ENCODE measurements at regions not wholly inside any gene's neighbourhood (a gene's known extent, or its start where the extent isn't known, plus 50 kb on each side); places are given as distances from the start of the nearest gene placed in this dataset.

DNA sequence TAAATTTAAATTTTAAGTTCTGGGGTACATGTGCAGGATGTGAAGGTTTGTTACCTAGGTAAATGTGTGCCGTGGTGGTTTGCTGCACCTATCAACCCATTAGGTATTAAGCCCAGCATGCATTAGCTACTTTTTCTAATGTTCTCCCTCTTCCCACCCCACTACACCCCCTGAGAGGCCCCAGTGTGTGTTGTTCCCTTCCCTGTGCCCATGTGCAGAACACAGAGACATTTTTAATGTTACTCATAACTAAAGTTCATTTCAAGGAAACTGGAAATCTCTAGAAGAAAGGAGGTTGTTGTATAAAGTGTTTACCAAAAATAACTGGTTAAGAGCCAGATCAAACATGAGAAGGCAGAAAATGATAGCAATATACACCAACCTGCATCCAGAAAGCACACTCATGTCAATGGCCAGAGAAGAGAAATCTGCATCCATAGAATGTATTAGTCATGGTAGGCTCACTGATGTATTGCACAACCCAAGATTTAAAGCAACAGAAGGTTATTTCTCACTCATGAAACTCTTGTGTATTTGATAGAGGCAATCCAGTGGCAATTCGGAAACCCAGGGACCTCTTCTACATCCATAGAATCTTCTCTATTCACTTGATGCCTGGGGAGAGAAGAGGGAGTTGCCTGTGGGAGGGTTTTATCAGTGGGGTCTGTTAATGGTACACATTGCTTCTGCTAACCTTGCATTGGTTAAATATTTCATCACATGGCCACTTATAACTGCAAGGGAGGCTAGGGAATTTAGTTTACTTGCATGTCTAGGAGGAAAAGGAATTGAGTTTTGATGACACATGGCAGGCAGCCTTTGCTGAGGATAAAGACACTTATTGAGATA is 321.9 kb upstream of the RASGRP1 start:
- no peaks in the 10 kb centered on the region for H3K27me3 ChIP-seq (ENCODE audit: control insufficient read depth in 2 of 2, insufficient read depth in 2 of 2, low read length in 2 of 2)
- H3K4me3 ChIP-seq (replicated peaks in 1 of 3; ENCODE audit: insufficient read depth in 1 of 3, low read depth in 1 of 3, low read length in 3 of 3): no peak overlapping the region
- H2AFZ ChIP-seq (ENCODE audit: low read depth, low read length): peak overlapping the region; percentile 30
- no peaks in the 10 kb centered on the region for H3K36me3 ChIP-seq (ENCODE audit: control insufficient read depth in 2 of 2, extremely low read depth in 1 of 2, insufficient read depth in 2 of 2, low read length in 2 of 2)
- H3K9me3 ChIP-seq (replicated peaks; ENCODE audit: control insufficient read depth, insufficient read depth, low read length): no peaks in the 10 kb centered on the region
- ChIA-PET POLR2A (interaction anchor here (0.7 kb wide), 1 partner anchor 66 kb away, joined by 3 read pairs; no protein-coding TSS in a partner anchor), CTCF (interaction anchor here (1.0 to 1.6 kb wide), 3 partner anchors 58 to 239 kb away, joined by 3 to 4 read pairs (median 3); no protein-coding TSS in a partner anchor)
- H3K79me2 ChIP-seq (ENCODE audit: control insufficient read depth, insufficient read depth, low read length): no peaks in the 10 kb centered on the region
- no peaks in the 10 kb centered on the region for H3K9me1 ChIP-seq (replicated peaks; ENCODE audit: control insufficient read depth, extremely low read depth, insufficient read depth, low read length)
- BruUV-seq (replicated peaks): no TSS peak
- peaks cover 41% of the 10 kb centered on the region for H3K4me1 ChIP-seq (ENCODE audit: control insufficient read depth, extremely low read depth, insufficient read depth, low read length)
- no peaks in the 10 kb centered on the region for H4K20me1 ChIP-seq (replicated peaks; ENCODE audit: control insufficient read depth, extremely low read depth, insufficient read depth, low read length)
- FAIRE-seq (no peak), DNase-seq (ENCODE audit: low read depth, low spot score) (no peak)
- TF ChIP-seq FOS (IDR thresholded peaks at IDR 0.05; ENCODE audit: borderline replicate concordance, insufficient read depth, low read length) (peak; percentile 50), MAX (IDR thresholded peaks at IDR 0.05; ENCODE audit: insufficient read depth, insufficient read length) (no peak), POLR2AphosphoS5 (IDR thresholded peaks at IDR 0.05; ENCODE audit: insufficient read depth, low read depth, low read length) (no peak), EZH2 (IDR thresholded peaks at IDR 0.05; ENCODE audit: borderline replicate concordance, low read depth, low read length, severe bottlenecking) (no peak), GATA2 (IDR thresholded peaks at IDR 0.05; ENCODE audit: insufficient read depth, insufficient read length, low read depth, low read length) (no peak), POLR2A (IDR thresholded peaks at IDR 0.05; ENCODE audit: low read depth, low read length) (no peak), CTCF (IDR thresholded peaks at IDR 0.05; ENCODE audit: extremely low read depth in 1 of 2, insufficient read depth in 1 of 2, low read depth in 1 of 2, low read length in 2 of 2) (no peak), JUN (IDR thresholded peaks at IDR 0.05; ENCODE audit: borderline replicate concordance, insufficient read depth, insufficient read length, low read depth) (peak; percentile 5), MYC (IDR thresholded peaks at IDR 0.05; ENCODE audit: low read depth, low read length) (no peak)
- dilution Hi-C loops (cut with MboI; ENCODE audit: extremely low pct_ligation_motif_present, low sequenced_read_pairs): no loop called here
- no peak overlapping the region for H3K9ac ChIP-seq (replicated peaks; ENCODE audit: extremely low read depth, insufficient read depth, low read length)
- peak overlapping the region; percentile 11 for H3K4me2 ChIP-seq (ENCODE audit: insufficient read depth, low read length)
- H3K27ac ChIP-seq (ENCODE audit: insufficient read depth, low read depth, low read length): no peak overlapping the region
- intact Hi-C loops (cut with micrococcal nuclease): no loop called here

Measured in endothelial cell of umbilical vein (primary cell).